ENCODE measurements at regions not wholly inside any gene's neighbourhood (a gene's known extent, or its start where the extent isn't known, plus 50 kb on each side); places are given as distances from the start of the nearest gene placed in this dataset.

- H3K27ac Mint-ChIP-seq = no peak overlapping the region
- no peaks in the 10 kb centered on the region for H3K36me3 Mint-ChIP-seq
- no peak overlapping the region for H3K4me3 Mint-ChIP-seq
- TF ChIP-seq CTCF (IDR thresholded peaks at IDR 0.05; ENCODE audit: unreplicated experiment) = no peak
- no peaks in the 10 kb centered on the region for H3K27me3 Mint-ChIP-seq (ENCODE audit: low read depth)
- peaks cover 8% of the 10 kb centered on the region for H3K4me1 Mint-ChIP-seq
- peaks cover 9% of the 10 kb centered on the region for H3K9me3 Mint-ChIP-seq
- DNase-seq (ENCODE audit: low spot score in 2 of 2, unreplicated experiment in 2 of 2) = no peak
Observed at GRCh38 chr2:155190342-155190741, 491.8 kb downstream of the KCNJ3 start.

GRCh38 chr2:155178921-155179320 lies 480.4 kb downstream of the KCNJ3 start:
- H3K4me1 Mint-ChIP-seq = peaks cover 3% of the 10 kb centered on the region
- DNase-seq (ENCODE audit: low spot score in 2 of 2, unreplicated experiment in 2 of 2) = no peak
- H3K9me3 Mint-ChIP-seq = peaks cover 12% of the 10 kb centered on the region
- no peaks in the 10 kb centered on the region for H3K27me3 Mint-ChIP-seq (ENCODE audit: low read depth)
- no peak overlapping the region for H3K4me3 Mint-ChIP-seq
- no peak overlapping the region for H3K27ac Mint-ChIP-seq
- no peak for TF ChIP-seq CTCF (IDR thresholded peaks at IDR 0.05; ENCODE audit: unreplicated experiment)
- H3K36me3 Mint-ChIP-seq = no peaks in the 10 kb centered on the region

GRCh38 chr2:155176345-155176744 lies 477.9 kb downstream of the KCNJ3 start:
- no peak for TF ChIP-seq CTCF (IDR thresholded peaks at IDR 0.05; ENCODE audit: unreplicated experiment)
- Mint-ChIP-seq H3K9me3 (peaks cover 12% of the 10 kb centered on the region), H3K4me1 (peaks cover 4% of the 10 kb centered on the region), H3K27me3 (ENCODE audit: low read depth) (no peaks in the 10 kb centered on the region), H3K4me3 (no peak overlapping the region), H3K27ac (no peak overlapping the region), H3K36me3 (no peaks in the 10 kb centered on the region)
- no peak for DNase-seq (ENCODE audit: low spot score in 2 of 2, unreplicated experiment in 2 of 2)

GRCh38 chr2:155169317-155169716 lies 470.8 kb downstream of the KCNJ3 start:
- Mint-ChIP-seq H3K27ac (no peak overlapping the region), H3K9me3 (peaks cover 4% of the 10 kb centered on the region), H3K27me3 (ENCODE audit: low read depth) (no peaks in the 10 kb centered on the region), H3K4me3 (no peak overlapping the region), H3K36me3 (no peaks in the 10 kb centered on the region), H3K4me1 (peaks cover 4% of the 10 kb centered on the region)
- DNase-seq (ENCODE audit: low spot score in 2 of 2, unreplicated experiment in 2 of 2) = no peak
- no peak for TF ChIP-seq CTCF (IDR thresholded peaks at IDR 0.05; ENCODE audit: unreplicated experiment)

- no peak for TF ChIP-seq CTCF (IDR thresholded peaks at IDR 0.05; ENCODE audit: unreplicated experiment)
- Mint-ChIP-seq H3K27me3 (ENCODE audit: low read depth) (no peaks in the 10 kb centered on the region), H3K4me3 (no peak overlapping the region), H3K27ac (no peak overlapping the region), H3K36me3 (no peaks in the 10 kb centered on the region), H3K4me1 (peaks cover 6% of the 10 kb centered on the region), H3K9me3 (peaks cover 9% of the 10 kb centered on the region)
- no peak for DNase-seq (ENCODE audit: low spot score in 2 of 2, unreplicated experiment in 2 of 2)
Observed at GRCh38 chr2:155162494-155162893, 464.0 kb downstream of the KCNJ3 start.

- no peak for DNase-seq (ENCODE audit: low spot score in 2 of 2, unreplicated experiment in 2 of 2)
- H3K4me3 Mint-ChIP-seq = no peak overlapping the region
- H3K4me1 Mint-ChIP-seq = peaks cover 16% of the 10 kb centered on the region
- H3K9me3 Mint-ChIP-seq = peaks cover 12% of the 10 kb centered on the region
- no peaks in the 10 kb centered on the region for H3K36me3 Mint-ChIP-seq
- no peaks in the 10 kb centered on the region for H3K27me3 Mint-ChIP-seq (ENCODE audit: low read depth)
- TF ChIP-seq CTCF (IDR thresholded peaks at IDR 0.05; ENCODE audit: unreplicated experiment) = no peak
- no peak overlapping the region for H3K27ac Mint-ChIP-seq
Observed at GRCh38 chr2:155161314-155161713, 462.8 kb downstream of the KCNJ3 start.

All from mesothelial cell of epicardium (in vitro differentiated cells).